Panc1 (cell line): ENCODE measurements at regions not wholly inside any gene's neighbourhood (a gene's known extent, or its start where the extent isn't known, plus 50 kb on each side); places are given as distances from the start of the nearest gene placed in this dataset.

ENCODE experiments used
- ATAC-seq: fragments of 200-7000 bp; cut with Tn5 transposase; 2 replicates; pipeline ENCODE4 v1.9.1; 2020; ENCODE audit warnings: mild to moderate bottlenecking, moderate library complexity
- BruUV-seq: library from RNA; stranded (reverse); fragments of 400-500 nt; replicated peaks from 2 replicates; lab custom pipeline; 2021; lab: Mats Ljungman, UMichigan
- CTCF ChIA-PET: fragments of 300-600 bp; sonication (Branson Sonifier 250); formaldehyde crosslinking; loops from one replicate; lab custom pipeline; 2022; ENCODE audit warnings: antibody characterized with exemption; lab: Charles Lee
- POLR2A ChIA-PET: fragments of 300-600 bp; sonication (Branson Sonifier 250); formaldehyde crosslinking; loops from one replicate; lab custom pipeline; 2022; ENCODE audit warnings: antibody characterized with exemption; lab: Charles Lee
- DNase-seq: peaks from one replicate; pipeline ENCODE4 v3.0.0-alpha.2; 2010; ENCODE audit warnings: low read depth, low spot score
- H3K27ac ChIP-seq: 2 replicates; pipeline ENCODE4 v1.5.1; 2011; ENCODE audit warnings: mild to moderate bottlenecking, low read length, inconsistent platforms
- H3K27me3 ChIP-seq: fragments of 200-500 bp; sonication (Bioruptor generic); 2 replicates; pipeline ENCODE4 v1.6.0; 2014; ENCODE audit warnings: low read length, inconsistent platforms; ENCODE audit not compliant: control insufficient read depth, insufficient read depth
- H3K36me3 ChIP-seq: fragments of 200-500 bp; sonication (Bioruptor generic); 2 replicates; pipeline ENCODE4 v1.5.1; 2014; ENCODE audit warnings: inconsistent platforms, mild to moderate bottlenecking, low read length, moderate library complexity; ENCODE audit not compliant: control insufficient read depth, insufficient read depth
- H3K4me1 ChIP-seq: 2 replicates; pipeline ENCODE4 v1.5.1; 2011; ENCODE audit warnings: inconsistent platforms, mild to moderate bottlenecking, low read length, moderate library complexity; ENCODE audit not compliant: control insufficient read depth, insufficient read depth
- H3K4me3 ChIP-seq, 2 experiments: 2 replicates each; pipeline ENCODE4 v1.5.1; 2011 to 2012; ENCODE audit warnings: low read depth in 2 of 2, low read length in 2 of 2, mild to moderate bottlenecking in 2 of 2, inconsistent platforms in 1 of 2, moderate library complexity in 1 of 2
- H3K9me3 ChIP-seq: fragments of 200-500 bp; sonication (Bioruptor generic); 2 replicates; pipeline ENCODE4 v1.5.1; 2014; ENCODE audit warnings: low read depth, mild to moderate bottlenecking, inconsistent platforms, low read length, moderate library complexity; ENCODE audit not compliant: control insufficient read depth, insufficient read depth
- POLR2AphosphoS5 ChIP-seq: IDR thresholded peaks from 2 replicates; pipeline ENCODE4 v1.6.1; 2012; ENCODE audit warnings: mild to moderate bottlenecking, low read depth, low read length, moderate library complexity
- SIN3A ChIP-seq: IDR thresholded peaks from 2 replicates; pipeline ENCODE4 v1.6.1; 2012; ENCODE audit warnings: low read depth, mild to moderate bottlenecking, low read length, moderate library complexity, borderline replicate concordance; ENCODE audit not compliant: insufficient read depth
- TCF7L2 ChIP-seq: IDR thresholded peaks from 2 replicates; pipeline ENCODE4 v1.6.1; 2011; ENCODE audit warnings: mild to moderate bottlenecking, low read depth, low read length, inconsistent platforms
- in situ Hi-C: cut with HindIII; loops from 2 replicates; pipeline ENCODE4 v1.10.0; 2016; ENCODE audit warnings: low sequenced_read_pairs, low pct_unique_long_range_greater_than_20kb
- intact Hi-C: fragments of 100-400 bp; cut with micrococcal nuclease; formaldehyde crosslinking; loops from one replicate; pipeline ENCODE4 v1.10.0; 2022; ENCODE audit not compliant: unreplicated experiment
- TF ChIP-seq, protein P1 (sequence below), 2 experiments: IDR thresholded peaks; 2 replicates each; pipeline ENCODE4 v1.6.1; 2011 to 2012; ENCODE audit warnings: low read depth in 2 of 2, control low read depth in 1 of 2, low read length in 1 of 2, mild to moderate bottlenecking in 1 of 2, moderate library complexity in 1 of 2; ENCODE audit not compliant: insufficient read depth in 1 of 2
- TF ChIP-seq, protein P2 (sequence below): fragments of 450-650 bp; IDR thresholded peaks from 2 replicates; pipeline ENCODE4 v1.5.1; 2017; ENCODE audit warnings: mild to moderate bottlenecking

DNA sequence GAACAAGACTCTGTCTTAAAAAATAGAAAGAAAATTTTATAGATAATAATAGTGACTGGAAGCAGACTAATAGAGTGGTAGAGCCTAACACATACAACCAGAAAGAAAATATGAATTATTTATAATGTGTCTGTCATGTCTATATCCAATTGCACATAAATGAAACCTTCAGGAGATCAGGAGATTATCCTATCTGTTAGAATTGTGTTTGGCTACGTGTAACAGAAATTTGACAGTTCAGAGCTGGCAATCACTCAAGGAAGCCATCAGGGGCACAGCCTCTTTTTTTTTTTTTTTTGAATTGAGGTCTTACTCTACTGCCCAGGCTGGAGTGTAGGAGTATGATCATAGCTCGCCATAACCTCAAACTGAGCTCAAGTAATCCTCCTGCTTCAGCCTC lies 157.2 kb downstream of the TGFB2 start:
- ChIA-PET CTCF (no interaction called here), POLR2A (interaction anchor here (0.7 kb wide), 1 partner anchor 157 kb away, joined by 12 read pairs; the partner anchor contains the start of gene TGFB2)
- DNase-seq (no peak), ATAC-seq (no peak)
- TF ChIP-seq, protein P1, sequence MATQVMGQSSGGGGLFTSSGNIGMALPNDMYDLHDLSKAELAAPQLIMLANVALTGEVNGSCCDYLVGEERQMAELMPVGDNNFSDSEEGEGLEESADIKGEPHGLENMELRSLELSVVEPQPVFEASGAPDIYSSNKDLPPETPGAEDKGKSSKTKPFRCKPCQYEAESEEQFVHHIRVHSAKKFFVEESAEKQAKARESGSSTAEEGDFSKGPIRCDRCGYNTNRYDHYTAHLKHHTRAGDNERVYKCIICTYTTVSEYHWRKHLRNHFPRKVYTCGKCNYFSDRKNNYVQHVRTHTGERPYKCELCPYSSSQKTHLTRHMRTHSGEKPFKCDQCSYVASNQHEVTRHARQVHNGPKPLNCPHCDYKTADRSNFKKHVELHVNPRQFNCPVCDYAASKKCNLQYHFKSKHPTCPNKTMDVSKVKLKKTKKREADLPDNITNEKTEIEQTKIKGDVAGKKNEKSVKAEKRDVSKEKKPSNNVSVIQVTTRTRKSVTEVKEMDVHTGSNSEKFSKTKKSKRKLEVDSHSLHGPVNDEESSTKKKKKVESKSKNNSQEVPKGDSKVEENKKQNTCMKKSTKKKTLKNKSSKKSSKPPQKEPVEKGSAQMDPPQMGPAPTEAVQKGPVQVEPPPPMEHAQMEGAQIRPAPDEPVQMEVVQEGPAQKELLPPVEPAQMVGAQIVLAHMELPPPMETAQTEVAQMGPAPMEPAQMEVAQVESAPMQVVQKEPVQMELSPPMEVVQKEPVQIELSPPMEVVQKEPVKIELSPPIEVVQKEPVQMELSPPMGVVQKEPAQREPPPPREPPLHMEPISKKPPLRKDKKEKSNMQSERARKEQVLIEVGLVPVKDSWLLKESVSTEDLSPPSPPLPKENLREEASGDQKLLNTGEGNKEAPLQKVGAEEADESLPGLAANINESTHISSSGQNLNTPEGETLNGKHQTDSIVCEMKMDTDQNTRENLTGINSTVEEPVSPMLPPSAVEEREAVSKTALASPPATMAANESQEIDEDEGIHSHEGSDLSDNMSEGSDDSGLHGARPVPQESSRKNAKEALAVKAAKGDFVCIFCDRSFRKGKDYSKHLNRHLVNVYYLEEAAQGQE (IDR thresholded peaks at IDR 0.05; ENCODE audit: insufficient read depth in 1 of 2, low read depth in 2 of 2, low read length in 1 of 2) = no peak
- no peak for TF ChIP-seq TCF7L2
- TF ChIP-seq, protein P2, sequence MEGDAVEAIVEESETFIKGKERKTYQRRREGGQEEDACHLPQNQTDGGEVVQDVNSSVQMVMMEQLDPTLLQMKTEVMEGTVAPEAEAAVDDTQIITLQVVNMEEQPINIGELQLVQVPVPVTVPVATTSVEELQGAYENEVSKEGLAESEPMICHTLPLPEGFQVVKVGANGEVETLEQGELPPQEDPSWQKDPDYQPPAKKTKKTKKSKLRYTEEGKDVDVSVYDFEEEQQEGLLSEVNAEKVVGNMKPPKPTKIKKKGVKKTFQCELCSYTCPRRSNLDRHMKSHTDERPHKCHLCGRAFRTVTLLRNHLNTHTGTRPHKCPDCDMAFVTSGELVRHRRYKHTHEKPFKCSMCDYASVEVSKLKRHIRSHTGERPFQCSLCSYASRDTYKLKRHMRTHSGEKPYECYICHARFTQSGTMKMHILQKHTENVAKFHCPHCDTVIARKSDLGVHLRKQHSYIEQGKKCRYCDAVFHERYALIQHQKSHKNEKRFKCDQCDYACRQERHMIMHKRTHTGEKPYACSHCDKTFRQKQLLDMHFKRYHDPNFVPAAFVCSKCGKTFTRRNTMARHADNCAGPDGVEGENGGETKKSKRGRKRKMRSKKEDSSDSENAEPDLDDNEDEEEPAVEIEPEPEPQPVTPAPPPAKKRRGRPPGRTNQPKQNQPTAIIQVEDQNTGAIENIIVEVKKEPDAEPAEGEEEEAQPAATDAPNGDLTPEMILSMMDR = no peak
- TF ChIP-seq SIN3A = no peak
- no peak for TF ChIP-seq POLR2AphosphoS5
- intact Hi-C loops = no loop called here
- no peak overlapping the region for H3K27ac ChIP-seq
- H3K27me3 ChIP-seq = no peaks in the 10 kb centered on the region
- in situ Hi-C loops = no loop called here
- H3K4me3 ChIP-seq = no peak overlapping the region
- no peaks in the 10 kb centered on the region for H3K36me3 ChIP-seq
- no TSS peak for BruUV-seq
- H3K9me3 ChIP-seq = peaks cover 3% of the 10 kb centered on the region; the same call in 1 of the 2 replicates
- peaks cover 19% of the 10 kb centered on the region; the same call in 1 of the 2 replicates for H3K4me1 ChIP-seq

DNA sequence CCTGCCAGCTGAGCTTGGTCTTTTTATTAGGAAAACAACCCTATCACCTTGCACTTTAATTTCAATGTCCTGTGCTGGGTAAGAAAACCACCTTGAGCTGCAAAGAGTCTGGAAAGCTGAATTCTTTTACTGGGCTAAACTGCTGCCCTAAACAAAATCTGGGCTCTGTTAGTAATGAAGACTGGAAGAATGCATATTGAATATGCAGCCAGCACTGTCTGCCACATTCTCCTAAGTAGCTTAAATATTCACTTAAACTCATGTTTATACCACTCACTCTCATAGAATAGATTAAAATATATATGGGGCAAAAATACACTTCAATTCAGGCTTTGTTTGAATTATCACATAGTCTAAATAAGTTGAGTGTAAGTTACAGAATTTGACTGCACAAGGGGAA lies 158.0 kb downstream of the TGFB2 start:
- no peaks in the 10 kb centered on the region for H3K36me3 ChIP-seq
- H3K27ac ChIP-seq = no peak overlapping the region
- CTCF ChIA-PET = no interaction called here
- peaks cover 5% of the 10 kb centered on the region; the same call in 1 of the 2 replicates for H3K9me3 ChIP-seq
- POLR2A ChIA-PET = interaction anchor here (0.5 to 0.7 kb wide), 2 partner anchors 157 to 158 kb away, joined by 4 to 12 read pairs; partner anchors contain the start of gene TGFB2
- intact Hi-C loops (no loop called here), in situ Hi-C loops (no loop called here)
- no peak for TF ChIP-seq TCF7L2
- TF ChIP-seq SIN3A = no peak
- no peak for TF ChIP-seq POLR2AphosphoS5
- TF ChIP-seq, protein P2 = no peak
- TF ChIP-seq, protein P1 (IDR thresholded peaks at IDR 0.05; ENCODE audit: insufficient read depth in 1 of 2, low read depth in 2 of 2, low read length in 1 of 2) = no peak
- no peaks in the 10 kb centered on the region for H3K27me3 ChIP-seq
- no TSS peak for BruUV-seq
- ATAC-seq = no peak
- no peak for DNase-seq
- H3K4me1 ChIP-seq = peaks cover 12% of the 10 kb centered on the region; the same call in 1 of the 2 replicates
- H3K4me3 ChIP-seq = no peak overlapping the region
